CD8-positive, alpha-beta memory T cell (primary cell): ENCODE measurements at regions not wholly inside any gene's neighbourhood (a gene's known extent, or its start where the extent isn't known, plus 50 kb on each side); places are given as distances from the start of the nearest gene placed in this dataset.

Experiments
- CTCF ChIA-PET: fragments of 350-600 bp; sonication (Branson Sonifier 250); formaldehyde crosslinking; loops from one replicate; lab custom pipeline; 2021; ENCODE audit warnings: antibody characterized with exemption; lab: Charles Lee
- POLR2A ChIA-PET: fragments of 350-600 bp; sonication (Branson Sonifier 250); formaldehyde crosslinking; loops from one replicate; lab custom pipeline; 2021; ENCODE audit warnings: antibody characterized with exemption; lab: Charles Lee
- DNase-seq, 5 donors: peaks; one replicate each; pipeline versions ENCODE4 v3.0.0 to v3.0.0-alpha.2; 2020 to 2022; ENCODE audit warnings: mixed read lengths in 1 of 5
- H3K27ac ChIP-seq: one replicate; pipeline ENCODE4 v1.7.0; 2013; ENCODE audit warnings: low read depth, mild to moderate bottlenecking, low read length, moderate library complexity
- H3K27me3 ChIP-seq: 2 replicates; pipeline ENCODE4 v1.7.0; 2013; ENCODE audit warnings: low read length, mild to moderate bottlenecking; ENCODE audit not compliant: insufficient read depth, poor library complexity, severe bottlenecking
- H3K36me3 ChIP-seq: 2 replicates; pipeline ENCODE4 v1.7.0; 2013; ENCODE audit warnings: mild to moderate bottlenecking, low read length, moderate library complexity; ENCODE audit not compliant: insufficient read depth
- H3K4me1 ChIP-seq: 2 replicates; pipeline ENCODE4 v1.7.0; 2013; ENCODE audit warnings: mild to moderate bottlenecking, low read length, moderate library complexity; ENCODE audit not compliant: insufficient read depth
- H3K4me3 ChIP-seq: 2 replicates; pipeline ENCODE4 v1.7.0; 2013; ENCODE audit warnings: mild to moderate bottlenecking, low read length
- H3K9me3 ChIP-seq: 2 replicates; pipeline ENCODE4 v1.7.0; 2013; ENCODE audit warnings: mild to moderate bottlenecking, low read length
- H3K27ac Mint-ChIP-seq, 8 donors: one replicate each; pipeline ENCODE4 v1.8.0; 2020 to 2021; ENCODE audit warnings: mixed read lengths in 8 of 8, mild to moderate bottlenecking in 6 of 8, inconsistent platforms in 3 of 8, moderate library complexity in 3 of 8
- H3K27me3 Mint-ChIP-seq, 2 donors: one replicate each; pipeline ENCODE4 v1.8.0; 2020 to 2021; ENCODE audit warnings: mixed read lengths in 2 of 2, mild to moderate bottlenecking in 1 of 2, moderate library complexity in 1 of 2
- H3K36me3 Mint-ChIP-seq, 3 donors: one replicate each; pipeline ENCODE4 v1.8.0; 2020 to 2021; ENCODE audit warnings: mixed read lengths in 3 of 3, inconsistent platforms in 1 of 3, mild to moderate bottlenecking in 1 of 3
- H3K4me1 Mint-ChIP-seq, 3 donors: one replicate each; pipeline ENCODE4 v1.8.0; 2020 to 2021; ENCODE audit warnings: mixed read lengths in 3 of 3, inconsistent platforms in 1 of 3, mild to moderate bottlenecking in 1 of 3
- H3K4me3 Mint-ChIP-seq, 7 donors: one replicate each; pipeline ENCODE4 v1.8.0; 2020 to 2021; ENCODE audit warnings: mixed read lengths in 7 of 7, mild to moderate bottlenecking in 6 of 7, moderate library complexity in 4 of 7, inconsistent platforms in 2 of 7
- H3K9me3 Mint-ChIP-seq, 5 donors: one replicate each; pipeline ENCODE4 v1.8.0; 2020 to 2022; ENCODE audit warnings: mixed read lengths in 5 of 5, mild to moderate bottlenecking in 3 of 5, moderate library complexity in 2 of 5, inconsistent platforms in 1 of 5

GRCh38 chr9:25904701-25905100, 226.5 kb upstream of the TUSC1 start:
- no peak overlapping the region for H3K27ac ChIP-seq
- H3K4me1 Mint-ChIP-seq, result no peaks in the 10 kb centered on the region
- no peak overlapping the region for H3K4me3 ChIP-seq
- no peaks in the 10 kb centered on the region for H3K36me3 Mint-ChIP-seq
- H3K27me3 Mint-ChIP-seq, result peaks cover 0 to 2% of the 10 kb centered on the region in 2 donors
- H3K27ac Mint-ChIP-seq, result no peak overlapping the region
- H3K9me3 Mint-ChIP-seq, result peaks cover 8 to 42% (median 18%) of the 10 kb centered on the region in 5 donors
- H3K4me1 ChIP-seq, result no peaks in the 10 kb centered on the region
- CTCF ChIA-PET, result no interaction called here
- no peak for DNase-seq
- POLR2A ChIA-PET, result no interaction called here
- no peaks in the 10 kb centered on the region for H3K27me3 ChIP-seq
- no peak overlapping the region for H3K4me3 Mint-ChIP-seq
- H3K36me3 ChIP-seq, result no peaks in the 10 kb centered on the region
- H3K9me3 ChIP-seq, result no peaks in the 10 kb centered on the region

- POLR2A ChIA-PET, result no interaction called here
- Histone ChIP-seq H3K27me3 (no peaks in the 10 kb centered on the region), H3K36me3 (no peaks in the 10 kb centered on the region), H3K27ac (no peak overlapping the region), H3K4me3 (no peak overlapping the region), H3K9me3 (no peaks in the 10 kb centered on the region), H3K4me1 (no peaks in the 10 kb centered on the region)
- peaks cover 18 to 39% (median 23%) of the 10 kb centered on the region in 5 donors for H3K9me3 Mint-ChIP-seq
- no peak for DNase-seq
- H3K27me3 Mint-ChIP-seq, result no peaks in the 10 kb centered on the region
- no peaks in the 10 kb centered on the region for H3K36me3 Mint-ChIP-seq
- H3K27ac Mint-ChIP-seq, result no peak overlapping the region
- H3K4me1 Mint-ChIP-seq, result no peaks in the 10 kb centered on the region
- CTCF ChIA-PET, result no interaction called here
- H3K4me3 Mint-ChIP-seq, result no peak overlapping the region
Measured at GRCh38 chr9:25891527-25891926, 213.3 kb upstream of the TUSC1 start.

GRCh38 chr9:25889661-25890060, 211.4 kb upstream of the TUSC1 start:
- DNase-seq, result no peak
- Mint-ChIP-seq H3K36me3 (no peaks in the 10 kb centered on the region), H3K4me1 (no peaks in the 10 kb centered on the region), H3K9me3 (peaks cover 14 to 35% (median 26%) of the 10 kb centered on the region in 5 donors), H3K27me3 (no peaks in the 10 kb centered on the region), H3K4me3 (no peak overlapping the region), H3K27ac (no peak overlapping the region)
- H3K4me1 ChIP-seq, result no peaks in the 10 kb centered on the region
- no peak overlapping the region for H3K4me3 ChIP-seq
- CTCF ChIA-PET, result no interaction called here
- no peaks in the 10 kb centered on the region for H3K9me3 ChIP-seq
- POLR2A ChIA-PET, result no interaction called here
- no peaks in the 10 kb centered on the region for H3K36me3 ChIP-seq
- no peaks in the 10 kb centered on the region for H3K27me3 ChIP-seq
- H3K27ac ChIP-seq, result no peak overlapping the region

GRCh38 chr9:25876248-25876647, 198.0 kb upstream of the TUSC1 start:
- POLR2A ChIA-PET, result no interaction called here
- Histone ChIP-seq H3K4me3 (no peak overlapping the region), H3K9me3 (peaks cover 4% of the 10 kb centered on the region), H3K36me3 (no peaks in the 10 kb centered on the region), H3K27ac (no peak overlapping the region), H3K4me1 (no peaks in the 10 kb centered on the region), H3K27me3 (no peaks in the 10 kb centered on the region)
- no peak for DNase-seq
- Mint-ChIP-seq H3K27ac (no peak overlapping the region), H3K27me3 (no peaks in the 10 kb centered on the region), H3K4me3 (no peak overlapping the region), H3K36me3 (no peaks in the 10 kb centered on the region), H3K9me3 (peaks cover 9 to 31% (median 15%) of the 10 kb centered on the region in 5 donors), H3K4me1 (no peaks in the 10 kb centered on the region)
- CTCF ChIA-PET, result no interaction called here

GRCh38 chr9:25864509-25864908, 186.3 kb upstream of the TUSC1 start:
- DNase-seq, result no peak
- Mint-ChIP-seq H3K9me3 (peaks cover 9 to 40% (median 17%) of the 10 kb centered on the region in 5 donors), H3K27ac (no peak overlapping the region), H3K27me3 (no peaks in the 10 kb centered on the region), H3K4me3 (no peak overlapping the region), H3K36me3 (no peaks in the 10 kb centered on the region), H3K4me1 (no peaks in the 10 kb centered on the region)
- Histone ChIP-seq H3K36me3 (no peaks in the 10 kb centered on the region), H3K9me3 (no peaks in the 10 kb centered on the region), H3K4me3 (no peak overlapping the region), H3K4me1 (no peaks in the 10 kb centered on the region), H3K27me3 (no peaks in the 10 kb centered on the region), H3K27ac (no peak overlapping the region)
- ChIA-PET CTCF (no interaction called here), POLR2A (no interaction called here)

GRCh38 chr9:25861421-25861820, 183.2 kb upstream of the TUSC1 start:
- Histone ChIP-seq H3K4me3 (no peak overlapping the region), H3K36me3 (no peaks in the 10 kb centered on the region), H3K9me3 (no peaks in the 10 kb centered on the region), H3K27me3 (no peaks in the 10 kb centered on the region), H3K27ac (no peak overlapping the region), H3K4me1 (no peaks in the 10 kb centered on the region)
- no peaks in the 10 kb centered on the region for H3K27me3 Mint-ChIP-seq
- no peaks in the 10 kb centered on the region for H3K36me3 Mint-ChIP-seq
- H3K27ac Mint-ChIP-seq, result no peak overlapping the region
- ChIA-PET CTCF (no interaction called here), POLR2A (no interaction called here)
- H3K4me1 Mint-ChIP-seq, result no peaks in the 10 kb centered on the region
- no peak for DNase-seq
- no peak overlapping the region for H3K4me3 Mint-ChIP-seq
- peaks cover 5 to 38% (median 17%) of the 10 kb centered on the region in 5 donors for H3K9me3 Mint-ChIP-seq

- Histone ChIP-seq H3K4me1 (no peaks in the 10 kb centered on the region), H3K27ac (no peak overlapping the region), H3K36me3 (no peaks in the 10 kb centered on the region), H3K27me3 (no peaks in the 10 kb centered on the region), H3K4me3 (no peak overlapping the region), H3K9me3 (no peaks in the 10 kb centered on the region)
- H3K27me3 Mint-ChIP-seq, result no peaks in the 10 kb centered on the region
- H3K4me3 Mint-ChIP-seq, result no peak overlapping the region
- ChIA-PET POLR2A (no interaction called here), CTCF (no interaction called here)
- DNase-seq, result no peak
- H3K27ac Mint-ChIP-seq, result no peak overlapping the region
- no peaks in the 10 kb centered on the region for H3K36me3 Mint-ChIP-seq
- peaks cover 13 to 39% (median 17%) of the 10 kb centered on the region in 5 donors for H3K9me3 Mint-ChIP-seq
- H3K4me1 Mint-ChIP-seq, result no peaks in the 10 kb centered on the region
Measured at GRCh38 chr9:25857147-25857546, 178.9 kb upstream of the TUSC1 start.

- Mint-ChIP-seq H3K27ac (no peak overlapping the region), H3K4me3 (no peak overlapping the region), H3K36me3 (no peaks in the 10 kb centered on the region), H3K9me3 (peaks cover 2 to 32% (median 15%) of the 10 kb centered on the region in 5 donors), H3K4me1 (no peaks in the 10 kb centered on the region), H3K27me3 (no peaks in the 10 kb centered on the region)
- no peaks in the 10 kb centered on the region for H3K27me3 ChIP-seq
- CTCF ChIA-PET, result no interaction called here
- no peaks in the 10 kb centered on the region for H3K36me3 ChIP-seq
- H3K9me3 ChIP-seq, result no peaks in the 10 kb centered on the region
- DNase-seq, result no peak
- POLR2A ChIA-PET, result no interaction called here
- H3K4me1 ChIP-seq, result no peaks in the 10 kb centered on the region
- no peak overlapping the region for H3K4me3 ChIP-seq
- no peak overlapping the region for H3K27ac ChIP-seq
Measured at GRCh38 chr9:25850803-25851202, 172.6 kb upstream of the TUSC1 start.

- no peak for DNase-seq
- Mint-ChIP-seq H3K36me3 (no peaks in the 10 kb centered on the region), H3K4me1 (no peaks in the 10 kb centered on the region), H3K4me3 (no peak overlapping the region), H3K27ac (no peak overlapping the region), H3K27me3 (no peaks in the 10 kb centered on the region), H3K9me3 (peaks cover 3 to 33% (median 7%) of the 10 kb centered on the region in 5 donors)
- POLR2A ChIA-PET, result no interaction called here
- Histone ChIP-seq H3K27me3 (no peaks in the 10 kb centered on the region), H3K4me3 (no peak overlapping the region), H3K9me3 (no peaks in the 10 kb centered on the region), H3K36me3 (no peaks in the 10 kb centered on the region), H3K27ac (no peak overlapping the region), H3K4me1 (no peaks in the 10 kb centered on the region)
- CTCF ChIA-PET, result no interaction called here
Measured at GRCh38 chr9:25845867-25846266, 167.6 kb upstream of the TUSC1 start.
